ENCODE measurements at regions not wholly inside any gene's neighbourhood (a gene's known extent, or its start where the extent isn't known, plus 50 kb on each side); places are given as distances from the start of the nearest gene placed in this dataset.

DNA sequence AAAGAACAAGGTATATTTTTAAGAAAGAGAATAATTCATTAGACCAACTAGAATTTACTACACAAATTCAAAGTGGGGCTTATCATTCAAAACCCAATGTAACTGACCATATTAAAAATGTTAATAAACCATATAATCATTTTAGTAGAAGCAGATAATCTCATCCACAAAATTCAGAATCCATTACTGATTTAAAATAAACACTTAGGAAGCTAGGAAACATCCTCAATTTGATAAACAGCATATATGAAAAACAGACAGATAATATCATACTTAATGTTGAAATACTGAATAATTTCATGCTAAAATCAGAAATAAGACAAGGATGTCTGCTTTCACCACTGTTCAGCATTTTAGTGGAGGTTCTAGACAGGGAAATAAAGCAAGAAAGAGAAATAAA lies 902.8 kb upstream of the PHF14 start:
- TF ChIP-seq, protein P1, sequence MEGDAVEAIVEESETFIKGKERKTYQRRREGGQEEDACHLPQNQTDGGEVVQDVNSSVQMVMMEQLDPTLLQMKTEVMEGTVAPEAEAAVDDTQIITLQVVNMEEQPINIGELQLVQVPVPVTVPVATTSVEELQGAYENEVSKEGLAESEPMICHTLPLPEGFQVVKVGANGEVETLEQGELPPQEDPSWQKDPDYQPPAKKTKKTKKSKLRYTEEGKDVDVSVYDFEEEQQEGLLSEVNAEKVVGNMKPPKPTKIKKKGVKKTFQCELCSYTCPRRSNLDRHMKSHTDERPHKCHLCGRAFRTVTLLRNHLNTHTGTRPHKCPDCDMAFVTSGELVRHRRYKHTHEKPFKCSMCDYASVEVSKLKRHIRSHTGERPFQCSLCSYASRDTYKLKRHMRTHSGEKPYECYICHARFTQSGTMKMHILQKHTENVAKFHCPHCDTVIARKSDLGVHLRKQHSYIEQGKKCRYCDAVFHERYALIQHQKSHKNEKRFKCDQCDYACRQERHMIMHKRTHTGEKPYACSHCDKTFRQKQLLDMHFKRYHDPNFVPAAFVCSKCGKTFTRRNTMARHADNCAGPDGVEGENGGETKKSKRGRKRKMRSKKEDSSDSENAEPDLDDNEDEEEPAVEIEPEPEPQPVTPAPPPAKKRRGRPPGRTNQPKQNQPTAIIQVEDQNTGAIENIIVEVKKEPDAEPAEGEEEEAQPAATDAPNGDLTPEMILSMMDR (IDR thresholded peaks at IDR 0.05): no peak
- no peak for TF ChIP-seq ZFX (IDR thresholded peaks at IDR 0.05; ENCODE audit: borderline replicate concordance)
